ENCODE measurements at regions not wholly inside any gene's neighbourhood (a gene's known extent, or its start where the extent isn't known, plus 50 kb on each side); places are given as distances from the start of the nearest gene placed in this dataset.

GRCh38 chr13:104967836-104968630 lies 1567.4 kb downstream of the EFNB2 start:
- Histone ChIP-seq H3K4me3 (no peak overlapping the region), H3K9me3 (no peaks in the 10 kb centered on the region), H3K27ac (no peak overlapping the region), H3K27me3 (no peaks in the 10 kb centered on the region), H3K4me1 (no peaks in the 10 kb centered on the region), H3K36me3 (no peaks in the 10 kb centered on the region)
- 85 to 89% methylated on average over 9 of the region's 9 CpGs for WGBS, 2 donors
- DNase-seq = no peak
- intact Hi-C loops (cut with DNase I) = no loop called here
- TF ChIP-seq POLR2AphosphoS5 (IDR thresholded peaks at IDR 0.05) (no peak), CTCF (IDR thresholded peaks at IDR 0.05) (no peak), POLR2A (IDR thresholded peaks at IDR 0.05) (no peak), EP300 (IDR thresholded peaks at IDR 0.05) (no peak)

DNA sequence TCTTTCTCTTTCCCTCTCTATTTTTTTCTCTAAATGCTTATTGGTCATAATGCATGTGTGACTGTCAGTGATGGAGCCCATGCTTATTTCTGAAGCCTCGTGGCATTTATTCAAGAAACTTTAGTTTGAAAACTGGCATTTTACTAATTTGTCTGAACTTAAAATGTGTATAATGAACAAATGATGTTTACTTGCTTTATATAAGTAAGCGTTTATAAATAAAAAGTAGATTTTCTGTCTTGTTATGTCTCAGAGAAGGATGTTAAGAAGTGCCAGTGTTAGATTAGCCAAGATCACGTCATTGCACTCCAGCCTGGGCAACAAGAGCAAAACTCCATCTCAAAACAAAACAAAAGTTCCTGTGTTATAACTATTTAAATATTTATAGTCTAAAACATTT lies 1568.1 kb downstream of the EFNB2 start:
- Histone ChIP-seq H3K27ac (no peak overlapping the region), H3K9me3 (no peaks in the 10 kb centered on the region), H3K27me3 (no peaks in the 10 kb centered on the region), H3K36me3 (no peaks in the 10 kb centered on the region), H3K4me1 (no peaks in the 10 kb centered on the region), H3K4me3 (no peak overlapping the region)
- WGBS, 2 donors = 52 to 54% methylated on average over 3 of the region's 3 CpGs
- no peak for DNase-seq
- TF ChIP-seq POLR2AphosphoS5 (IDR thresholded peaks at IDR 0.05) (no peak), CTCF (IDR thresholded peaks at IDR 0.05) (no peak), POLR2A (IDR thresholded peaks at IDR 0.05) (no peak), EP300 (IDR thresholded peaks at IDR 0.05) (no peak)
- intact Hi-C loops (cut with DNase I) = no loop called here

GRCh38 chr13:104962411-104962810 lies 1573.1 kb downstream of the EFNB2 start:
- intact Hi-C loops (cut with DNase I) = no loop called here
- H3K4me1 ChIP-seq = no peaks in the 10 kb centered on the region
- TF ChIP-seq POLR2A (IDR thresholded peaks at IDR 0.05) = no peak
- TF ChIP-seq EP300 (IDR thresholded peaks at IDR 0.05) = no peak
- no peak for TF ChIP-seq CTCF (IDR thresholded peaks at IDR 0.05)
- no peak for TF ChIP-seq POLR2AphosphoS5 (IDR thresholded peaks at IDR 0.05)
- 66 to 80% methylated on average over 3 of the region's 3 CpGs for WGBS, 2 donors
- no peak overlapping the region for H3K27ac ChIP-seq
- DNase-seq = no peak
- no peak overlapping the region for H3K4me3 ChIP-seq
- H3K27me3 ChIP-seq = no peaks in the 10 kb centered on the region
- H3K9me3 ChIP-seq = no peaks in the 10 kb centered on the region
- H3K36me3 ChIP-seq = no peaks in the 10 kb centered on the region

GRCh38 chr13:104961246-104961645 lies 1574.2 kb downstream of the EFNB2 start:
- no peaks in the 10 kb centered on the region for H3K9me3 ChIP-seq
- no peaks in the 10 kb centered on the region for H3K4me1 ChIP-seq
- WGBS, 2 donors = 87 to 89% methylated on average over 6 of the region's 6 CpGs
- TF ChIP-seq EP300 (IDR thresholded peaks at IDR 0.05) = no peak
- TF ChIP-seq CTCF (IDR thresholded peaks at IDR 0.05) = no peak
- TF ChIP-seq POLR2AphosphoS5 (IDR thresholded peaks at IDR 0.05) = no peak
- TF ChIP-seq POLR2A (IDR thresholded peaks at IDR 0.05) = no peak
- intact Hi-C loops (cut with DNase I) = no loop called here
- no peaks in the 10 kb centered on the region for H3K36me3 ChIP-seq
- H3K4me3 ChIP-seq = no peak overlapping the region
- DNase-seq = no peak
- no peak overlapping the region for H3K27ac ChIP-seq
- H3K27me3 ChIP-seq = no peaks in the 10 kb centered on the region

DNA sequence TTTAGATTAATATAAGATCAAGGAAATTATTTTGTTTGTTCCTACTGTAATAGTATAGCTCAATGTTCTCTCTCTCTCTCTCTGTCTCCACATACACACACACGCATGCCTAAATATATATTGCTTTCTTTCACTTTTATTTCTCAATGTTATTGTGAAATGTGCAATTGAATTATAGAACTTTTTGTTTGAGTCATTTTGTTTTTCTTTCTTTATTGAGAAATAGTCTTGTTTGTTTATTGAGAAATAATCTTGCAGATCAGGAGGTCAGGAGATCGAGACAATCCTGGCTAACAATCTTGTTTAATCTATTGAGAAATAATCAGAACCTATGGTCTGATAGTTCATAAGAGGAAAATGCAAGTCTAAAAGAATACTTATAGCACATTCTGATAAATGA lies 1581.3 kb downstream of the EFNB2 start:
- H3K9me3 ChIP-seq = no peaks in the 10 kb centered on the region
- H3K4me1 ChIP-seq = no peaks in the 10 kb centered on the region
- no peak overlapping the region for H3K4me3 ChIP-seq
- no peaks in the 10 kb centered on the region for H3K36me3 ChIP-seq
- intact Hi-C loops (cut with DNase I) = no loop called here
- 55 to 72% methylated on average over 2 of the region's 2 CpGs for WGBS, 2 donors
- no peak for DNase-seq
- TF ChIP-seq POLR2AphosphoS5 (IDR thresholded peaks at IDR 0.05) = no peak
- TF ChIP-seq EP300 (IDR thresholded peaks at IDR 0.05) = no peak
- TF ChIP-seq POLR2A (IDR thresholded peaks at IDR 0.05) = no peak
- no peak overlapping the region for H3K27ac ChIP-seq
- no peaks in the 10 kb centered on the region for H3K27me3 ChIP-seq
